Activated T-cell treated with anti-CD3 and anti-CD28 coated beads for 48 hours (primary cell): ENCODE measurements at regions not wholly inside any gene's neighbourhood (a gene's known extent, or its start where the extent isn't known, plus 50 kb on each side); places are given as distances from the start of the nearest gene placed in this dataset.

ENCODE experiments used
- DNase-seq: peaks from one replicate; pipeline ENCODE4 v3.0.0-alpha.2; 2020; ENCODE audit warnings: low read depth

DNA sequence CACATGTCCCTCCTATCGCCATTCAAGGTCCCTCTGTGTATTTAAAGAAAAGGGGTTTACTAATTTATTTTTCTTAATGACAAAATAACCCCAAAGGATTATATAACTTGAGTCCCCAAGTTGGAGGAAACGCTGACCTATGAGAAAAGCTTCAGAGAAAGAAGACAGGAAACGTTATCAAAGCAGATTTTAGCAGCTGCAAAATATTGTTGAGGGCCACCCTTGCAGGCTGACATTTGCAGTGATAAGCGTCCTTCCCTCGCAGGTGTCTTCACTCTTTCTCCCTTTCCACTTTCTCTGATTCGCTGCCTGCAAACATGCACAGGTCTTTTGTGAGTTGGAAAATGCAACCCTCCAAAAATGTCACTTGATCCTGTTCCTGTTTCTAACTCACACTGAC is 103.2 kb upstream of the RIPOR2 start:
- no peak for DNase-seq

DNA sequence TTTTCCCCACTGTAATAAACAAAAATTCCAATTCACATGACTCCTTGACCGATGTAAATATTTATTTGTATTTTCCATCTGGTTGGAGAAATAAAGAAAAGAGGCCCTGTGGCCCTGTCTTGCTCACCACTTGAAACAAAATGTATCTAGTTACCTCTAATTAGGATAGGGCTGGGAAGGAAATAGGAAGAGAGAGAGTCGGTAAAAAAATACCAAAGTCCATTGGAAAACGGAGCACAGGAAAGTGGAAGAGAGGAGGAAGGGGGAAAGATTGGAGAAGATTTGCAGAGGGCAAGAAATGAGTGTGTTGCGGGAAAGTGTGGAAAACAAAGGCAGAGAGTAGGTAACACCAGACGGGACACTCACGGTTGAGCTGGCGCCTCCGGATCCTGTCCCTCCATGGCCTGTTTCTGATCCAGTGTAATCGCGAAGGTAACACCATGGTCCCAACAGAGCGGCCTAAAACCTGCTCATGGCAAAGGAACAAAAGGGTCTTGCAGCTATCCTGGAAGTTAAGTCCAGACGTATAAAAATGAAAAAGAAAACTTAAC is 105.8 kb upstream of the RIPOR2 start:
- no peak for DNase-seq

DNA sequence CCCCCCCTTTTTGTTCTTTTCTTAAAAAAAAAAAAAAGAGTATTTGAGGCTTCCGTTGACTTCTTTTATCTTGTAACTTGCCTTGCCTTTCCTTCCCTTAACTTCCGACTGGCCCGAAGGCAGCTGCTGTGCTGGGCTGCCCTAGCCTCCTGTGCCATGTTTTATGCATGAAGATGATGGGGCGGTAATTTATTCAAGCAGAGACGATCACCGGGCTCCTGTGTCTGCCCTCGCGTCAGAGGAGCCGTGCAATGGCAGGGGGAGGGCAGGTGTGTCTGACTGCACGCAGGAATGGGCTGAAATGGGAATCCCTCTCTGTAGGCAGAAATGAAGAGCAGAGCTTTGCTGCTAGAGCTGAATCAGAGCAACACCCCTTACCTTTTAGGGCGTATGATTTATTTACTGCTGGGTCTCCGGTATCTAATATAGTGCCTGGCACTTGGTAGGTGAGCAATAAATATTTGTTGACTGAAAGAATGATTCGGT is 106.3 kb upstream of the RIPOR2 start:
- no peak for DNase-seq

DNA sequence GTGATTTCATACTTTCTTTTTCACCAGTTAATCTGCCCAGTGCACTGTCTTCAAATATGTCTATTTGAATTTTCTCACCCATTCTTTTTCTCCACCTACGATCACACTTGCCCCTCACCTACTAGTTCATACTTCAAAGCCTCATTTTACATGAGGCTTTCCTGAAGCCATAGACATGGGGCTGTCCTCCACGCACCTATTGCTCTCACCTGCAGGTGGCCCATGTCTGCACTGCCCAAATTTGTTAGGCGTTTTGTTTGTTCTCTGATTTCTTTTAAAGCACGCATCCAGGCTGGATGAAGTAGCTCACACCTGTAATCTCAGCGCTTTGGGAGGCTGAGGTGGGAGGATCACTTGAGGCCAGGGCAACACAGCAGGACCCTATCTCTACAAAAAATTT is 106.8 kb upstream of the RIPOR2 start:
- no peak for DNase-seq

DNA sequence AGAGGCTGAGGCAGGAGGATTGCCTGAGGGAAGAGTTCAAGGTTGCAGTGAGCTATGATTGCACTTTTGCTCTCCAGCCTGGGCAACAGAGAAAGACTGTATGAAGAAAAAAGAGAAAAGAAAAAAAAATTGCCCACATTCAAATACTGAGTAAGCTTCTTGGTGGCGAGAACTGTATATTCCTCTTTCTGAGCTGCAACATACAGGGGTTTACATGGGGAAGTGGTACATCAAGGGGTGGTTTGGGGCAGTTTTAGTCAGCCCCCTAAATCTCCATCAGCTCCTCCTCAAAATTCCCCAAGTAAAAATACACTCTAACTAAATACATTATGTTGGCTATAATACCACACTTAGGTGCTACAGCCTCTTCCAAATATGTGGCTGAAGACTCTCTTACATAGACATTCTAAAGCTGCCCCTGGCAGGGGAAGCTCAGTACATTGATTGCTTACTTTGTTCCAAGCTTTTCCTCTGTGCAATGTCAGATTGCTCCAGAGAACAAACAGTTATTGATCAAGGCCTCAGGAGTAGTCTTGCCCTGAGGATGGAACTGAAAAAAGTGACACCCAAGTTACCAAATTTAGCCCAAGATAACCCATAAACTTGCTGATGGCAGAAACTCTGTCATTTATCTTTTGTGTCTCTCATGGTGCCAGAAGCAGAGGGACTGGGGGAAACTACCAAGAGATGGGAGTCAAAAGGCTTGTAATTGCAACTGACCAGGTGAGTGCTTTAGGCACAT is 107.4 kb upstream of the RIPOR2 start:
- no peak for DNase-seq

DNA sequence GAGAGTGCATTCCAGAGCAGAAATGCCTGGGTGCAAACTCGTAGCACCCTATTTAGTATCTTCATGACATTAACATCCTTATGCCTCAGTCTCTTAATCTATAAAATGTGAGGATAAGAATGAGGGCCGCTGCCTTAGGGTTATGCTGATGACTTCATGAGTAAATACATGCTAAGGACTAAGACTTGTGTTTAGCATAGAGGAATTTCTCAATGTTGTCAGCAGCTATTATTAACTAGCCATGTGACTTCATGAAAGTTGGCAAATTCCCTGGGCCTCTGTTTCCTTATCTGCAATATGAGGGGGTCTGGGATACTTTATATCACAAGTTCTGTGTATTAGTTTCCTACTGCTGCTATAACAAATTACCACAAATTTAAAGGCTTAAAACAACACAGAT is 108.1 kb upstream of the RIPOR2 start:
- DNase-seq = no peak

DNA sequence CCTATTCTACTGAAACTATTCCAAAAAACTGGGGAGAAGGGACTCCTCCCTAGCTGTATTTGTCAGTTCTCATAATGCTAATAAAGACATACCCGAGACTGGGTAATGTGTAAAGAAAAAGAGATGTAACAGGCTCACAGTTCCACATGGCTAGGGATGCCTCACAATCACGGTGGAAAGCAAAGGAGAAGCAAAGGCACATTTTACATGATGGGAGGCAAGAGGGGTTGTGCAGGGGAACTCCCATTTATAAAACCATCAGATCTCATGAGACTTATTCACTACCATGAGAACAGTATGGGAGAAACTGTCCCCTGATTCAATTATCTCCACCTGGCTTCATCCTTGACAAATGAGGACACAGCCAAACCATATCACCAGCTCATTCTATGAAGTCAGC is 111.2 kb upstream of the RIPOR2 start:
- no peak for DNase-seq

DNA sequence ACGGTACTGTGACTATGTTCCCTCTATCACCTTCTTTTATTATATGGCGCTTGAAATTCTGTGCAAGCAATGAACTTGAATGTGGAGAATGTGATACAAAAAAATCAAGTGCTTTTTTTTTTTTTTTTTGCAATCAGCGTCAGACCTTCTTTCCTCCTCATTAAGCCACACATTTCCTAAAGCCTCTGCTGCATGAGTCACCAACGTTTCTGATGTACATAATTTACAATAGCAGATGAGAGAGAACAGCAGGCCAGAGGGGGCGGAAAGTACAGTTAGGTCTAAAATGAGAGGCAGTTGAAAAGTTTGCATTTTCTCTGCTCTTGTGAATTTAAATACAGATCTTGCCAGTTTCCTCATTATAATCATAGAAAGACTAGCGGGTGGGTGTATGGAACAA is 114.6 kb upstream of the RIPOR2 start:
- no peak for DNase-seq

DNA sequence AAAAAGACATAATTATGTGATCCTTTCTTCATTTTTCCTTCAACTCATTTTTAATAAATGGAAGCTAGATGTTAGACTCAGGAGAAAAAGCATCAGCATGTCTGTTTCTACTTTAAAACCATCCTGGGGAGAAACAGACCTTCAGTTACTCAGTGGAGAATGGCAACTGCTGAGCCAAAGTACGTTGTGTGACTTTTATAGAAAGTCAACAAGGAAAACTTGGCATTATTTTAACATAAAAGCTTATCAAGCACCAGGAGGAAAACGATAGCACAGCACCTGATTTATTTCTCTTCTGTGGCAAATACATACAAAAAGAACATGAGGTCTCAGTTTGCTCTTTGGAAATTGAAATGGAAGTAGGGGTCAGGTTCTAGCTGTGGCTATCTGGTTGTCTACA is 115.3 kb upstream of the RIPOR2 start:
- DNase-seq = no peak

DNA sequence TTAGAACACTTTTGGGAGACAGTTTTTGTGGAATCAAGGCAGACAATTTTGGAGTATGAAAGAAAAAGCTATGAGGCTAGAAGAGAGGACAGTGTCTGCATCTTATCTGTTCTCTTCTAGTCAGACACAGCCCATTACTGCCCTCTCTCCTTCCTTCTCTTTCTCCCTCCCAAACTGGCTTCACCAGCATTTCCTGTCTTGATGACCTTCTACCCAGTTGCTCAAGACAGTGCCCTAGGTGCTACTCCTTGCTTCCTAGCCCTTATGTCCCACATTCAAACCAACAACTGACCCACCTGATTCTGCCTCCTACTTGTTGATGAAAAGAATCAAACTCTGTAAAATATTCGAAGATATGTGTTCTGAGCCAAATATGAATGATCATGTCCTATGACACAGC is 116.4 kb upstream of the RIPOR2 start:
- no peak for DNase-seq

DNA sequence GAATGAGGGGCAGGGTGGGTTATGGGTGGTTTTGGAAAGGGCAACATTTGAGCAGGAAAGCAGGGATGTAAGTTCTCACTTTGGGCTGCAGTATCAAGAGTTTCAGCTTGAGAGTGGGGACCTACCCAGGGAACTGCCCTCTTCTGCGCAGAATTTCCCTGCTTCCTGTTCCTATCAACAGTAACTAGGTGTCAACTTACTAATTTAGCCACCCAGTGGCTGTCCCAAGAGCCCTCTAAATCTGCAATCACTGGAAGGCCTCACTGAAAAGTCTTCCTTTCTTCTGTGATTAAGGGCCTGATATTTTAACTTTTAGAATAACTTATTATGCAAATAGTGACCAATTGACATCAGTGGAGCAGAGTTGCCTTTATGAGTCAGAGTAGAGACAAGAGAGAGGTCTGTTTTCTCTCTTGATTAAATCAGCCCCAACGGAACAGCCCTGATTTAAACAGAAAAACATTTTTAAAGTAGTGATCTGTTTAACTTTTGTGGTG is 118.2 kb upstream of the RIPOR2 start:
- no peak for DNase-seq

DNA sequence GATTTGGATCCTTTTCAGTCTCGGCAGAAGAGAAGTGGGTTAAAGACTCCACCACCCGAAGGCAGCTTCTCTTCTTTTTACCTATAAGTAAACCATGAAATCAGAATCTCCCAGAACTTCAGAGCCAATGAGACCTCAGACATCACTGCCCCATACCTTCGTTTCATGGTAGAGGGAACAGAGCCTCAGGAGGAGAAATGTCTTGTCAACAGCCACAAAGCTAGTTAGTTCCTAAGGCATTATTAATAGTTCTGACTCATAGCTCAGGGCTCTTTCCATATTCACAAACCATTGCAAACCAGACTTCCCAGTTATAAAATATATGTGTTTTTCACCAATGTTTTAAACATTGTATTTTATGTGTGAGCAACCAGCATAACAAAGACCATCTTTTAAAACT is 118.7 kb upstream of the RIPOR2 start:
- DNase-seq = no peak

DNA sequence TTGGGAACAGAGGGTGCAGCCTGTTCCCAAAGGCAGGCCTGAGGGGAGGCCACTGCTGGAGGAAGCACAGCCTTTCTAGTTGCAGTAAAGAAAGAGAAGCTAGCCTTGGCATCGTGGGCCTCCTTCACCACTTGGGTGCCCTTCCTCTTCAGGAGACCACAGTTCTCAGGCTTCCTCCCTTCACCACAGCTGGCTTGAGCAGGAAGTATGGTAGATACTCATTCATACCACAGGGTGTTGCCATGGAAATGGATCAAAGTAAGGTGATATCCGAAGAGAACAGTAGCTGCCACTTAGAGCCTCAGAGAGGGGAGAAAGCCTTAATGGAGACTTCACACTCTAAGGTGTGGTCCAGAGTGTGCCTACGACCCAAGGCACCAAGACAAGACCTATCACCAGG is 120.4 kb upstream of the RIPOR2 start:
- DNase-seq = no peak

DNA sequence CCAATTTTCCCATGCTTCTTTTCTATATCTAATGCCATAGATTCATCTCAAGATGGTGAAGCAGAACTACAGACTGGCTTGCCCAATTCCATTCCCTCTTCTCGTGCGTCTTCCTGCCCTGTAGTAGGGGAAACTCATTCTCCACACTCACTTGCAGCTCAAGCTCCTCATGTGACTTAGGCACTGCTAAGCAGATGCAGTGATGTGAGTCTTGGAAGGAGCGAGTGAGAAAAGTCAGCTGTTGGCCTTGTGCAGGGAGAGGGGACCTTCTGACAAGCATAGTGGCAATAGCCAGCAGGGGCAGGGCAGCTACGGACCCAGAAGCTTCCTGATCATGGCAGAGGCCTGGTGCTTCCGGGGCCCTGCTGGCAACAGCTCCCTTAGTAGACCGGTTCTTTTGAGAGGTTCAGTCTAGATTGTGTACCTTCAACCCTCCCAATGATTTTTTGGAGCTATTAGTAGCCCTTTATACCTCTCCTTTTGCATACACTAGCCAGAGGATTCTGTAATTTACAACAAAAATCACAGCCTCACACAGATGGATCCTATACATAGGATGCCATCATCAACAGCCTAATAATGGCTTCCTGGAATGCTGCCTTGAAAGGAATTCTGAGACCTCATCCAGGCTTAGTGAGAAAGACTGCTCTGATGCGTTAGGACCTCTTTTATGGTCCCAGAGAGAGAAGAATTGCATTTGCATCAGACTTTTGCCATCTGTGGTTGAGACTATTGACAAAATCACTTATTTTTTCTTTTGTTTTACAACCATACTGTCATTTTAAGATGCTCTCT is 121.5 kb upstream of the RIPOR2 start:
- no peak for DNase-seq

DNA sequence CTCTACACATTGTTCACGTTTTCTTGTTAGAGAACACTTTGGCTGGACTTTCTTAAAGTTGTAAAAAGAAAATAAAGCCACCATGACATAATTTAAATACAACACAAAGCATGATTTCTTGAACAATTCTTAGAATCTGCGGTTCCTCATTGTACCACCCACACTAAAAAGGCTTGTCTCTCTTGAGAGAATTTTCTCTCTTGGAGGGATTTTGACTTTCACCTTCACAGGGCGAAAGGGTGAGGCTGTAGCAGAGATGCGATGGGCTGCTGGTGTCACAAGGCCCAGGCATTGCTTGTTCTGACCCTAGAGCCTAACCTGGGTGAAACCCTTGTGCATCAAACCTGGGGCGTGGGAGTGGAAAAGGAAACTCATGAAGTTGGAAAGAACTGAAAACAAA is 122.7 kb upstream of the RIPOR2 start:
- no peak for DNase-seq

DNA sequence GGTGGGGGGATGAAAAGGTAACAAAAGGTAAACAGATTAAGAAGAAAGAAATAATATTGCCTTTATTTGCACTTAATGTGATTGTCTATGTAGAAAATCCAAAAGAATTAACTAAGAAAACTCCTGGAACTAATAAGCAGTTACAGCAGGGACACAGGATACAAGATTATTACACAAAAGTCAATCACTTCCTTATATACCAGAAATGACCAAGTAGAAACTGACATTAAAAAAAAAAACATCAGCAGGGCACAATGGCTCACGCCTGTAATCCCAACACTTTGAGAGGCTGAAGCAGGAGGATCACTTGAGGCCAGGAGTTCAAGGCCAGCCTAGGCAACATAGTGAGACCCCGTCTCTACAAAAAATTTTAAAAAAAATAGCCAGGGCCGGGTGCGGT is 123.2 kb upstream of the RIPOR2 start:
- DNase-seq = no peak

DNA sequence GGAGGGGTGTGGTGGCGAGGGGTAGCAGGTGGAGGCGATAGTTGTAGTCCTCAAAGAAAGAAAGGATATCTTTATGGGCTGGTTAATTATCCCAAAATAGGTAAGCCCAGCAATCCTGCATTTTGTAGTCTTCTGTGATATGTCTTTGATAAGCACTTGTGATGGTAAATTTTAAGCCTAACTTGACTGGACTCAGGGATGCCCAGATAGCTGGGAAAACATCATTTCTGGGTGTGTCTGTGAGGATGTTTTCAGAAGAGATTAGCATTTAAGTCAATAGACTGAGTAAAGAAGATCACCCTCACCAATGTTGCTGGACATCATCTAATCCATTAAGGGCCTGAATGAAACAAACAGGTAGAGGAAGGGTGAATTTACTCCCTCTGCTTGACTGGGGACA is 124.8 kb upstream of the RIPOR2 start:
- DNase-seq = no peak

DNA sequence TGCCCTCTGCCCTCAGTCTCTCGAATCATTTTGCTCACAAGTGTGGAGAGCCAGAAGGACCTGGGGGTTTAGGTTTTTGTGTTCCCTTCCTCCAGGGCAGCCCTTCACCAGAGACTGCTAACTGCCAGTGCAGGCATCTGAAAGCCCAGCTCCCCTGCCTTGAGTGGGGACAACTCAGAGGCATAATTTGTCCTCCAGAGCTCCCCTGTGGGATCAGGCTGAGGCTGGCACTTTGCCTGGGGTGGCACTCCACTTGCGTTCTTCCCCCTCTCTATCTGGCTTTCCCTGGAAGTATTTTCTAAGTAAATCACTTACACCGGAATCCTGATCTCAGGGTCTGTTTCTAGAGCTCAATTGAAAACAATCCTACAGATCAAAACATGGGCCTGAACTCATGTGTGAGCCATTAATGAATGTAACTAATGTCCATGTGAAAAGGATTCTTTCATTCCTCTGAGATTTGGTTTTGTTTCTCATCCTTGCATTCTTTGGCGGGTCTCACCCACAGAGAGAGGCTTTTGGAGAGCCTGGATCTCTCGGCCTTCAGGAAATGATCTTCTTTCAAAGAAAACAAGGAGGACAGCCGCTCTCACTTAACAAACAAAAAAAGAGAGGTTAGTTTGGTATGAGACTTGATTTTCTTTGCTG is 125.7 kb upstream of the RIPOR2 start:
- no peak for DNase-seq

DNA sequence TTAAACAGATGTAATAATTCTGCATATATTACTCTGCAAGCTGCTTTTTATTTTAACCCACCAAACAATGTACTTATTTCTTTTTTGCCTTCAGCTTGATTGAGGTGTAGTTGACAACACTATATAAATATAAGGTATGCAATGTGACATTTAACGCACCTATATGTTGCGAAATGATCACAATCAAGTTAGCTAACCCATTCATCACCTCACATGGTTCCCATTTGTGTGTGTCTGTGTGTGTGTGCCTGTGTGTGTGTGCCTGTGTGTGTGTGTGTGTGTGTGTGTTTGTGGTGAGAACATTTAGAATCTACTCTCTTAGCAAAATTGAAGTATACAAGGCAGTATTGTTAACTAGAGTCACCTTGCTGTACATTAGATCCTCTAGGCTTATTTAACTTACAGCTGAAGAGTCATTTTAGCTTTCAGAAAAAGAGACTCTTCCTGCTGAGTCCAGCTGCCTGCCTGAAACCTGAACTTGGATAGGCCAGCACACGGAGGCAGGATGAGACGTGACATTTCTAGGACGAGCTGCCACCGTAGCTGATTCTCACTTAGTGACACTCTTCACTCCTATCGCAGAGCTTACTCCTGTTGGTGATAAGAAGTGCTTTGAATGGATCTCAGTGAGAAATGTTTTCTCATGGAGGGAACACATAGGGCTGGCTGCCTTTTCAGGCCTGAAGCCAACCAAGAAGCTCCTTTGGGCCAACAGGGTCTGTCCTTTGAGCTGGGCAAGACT is 126.5 kb upstream of the RIPOR2 start:
- DNase-seq = no peak

DNA sequence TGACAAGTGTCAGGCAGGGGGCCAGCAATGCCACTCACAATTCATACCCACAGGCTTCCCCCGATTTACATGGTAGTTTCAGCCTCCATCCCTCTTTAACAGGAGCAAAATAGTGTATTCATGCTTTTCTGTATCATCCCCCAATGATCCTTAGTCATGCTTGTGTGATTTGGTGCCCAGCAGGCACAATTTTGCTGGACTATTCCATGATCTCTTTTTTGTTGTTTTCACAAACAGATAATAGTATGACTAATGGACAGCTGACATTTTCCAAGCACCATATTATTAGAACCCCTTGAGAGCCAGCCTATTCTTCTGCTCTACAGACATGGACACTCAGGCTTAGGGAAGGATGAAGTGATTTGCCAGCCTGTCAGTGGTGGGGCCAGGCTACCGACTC is 128.2 kb upstream of the RIPOR2 start:
- DNase-seq = no peak

DNA sequence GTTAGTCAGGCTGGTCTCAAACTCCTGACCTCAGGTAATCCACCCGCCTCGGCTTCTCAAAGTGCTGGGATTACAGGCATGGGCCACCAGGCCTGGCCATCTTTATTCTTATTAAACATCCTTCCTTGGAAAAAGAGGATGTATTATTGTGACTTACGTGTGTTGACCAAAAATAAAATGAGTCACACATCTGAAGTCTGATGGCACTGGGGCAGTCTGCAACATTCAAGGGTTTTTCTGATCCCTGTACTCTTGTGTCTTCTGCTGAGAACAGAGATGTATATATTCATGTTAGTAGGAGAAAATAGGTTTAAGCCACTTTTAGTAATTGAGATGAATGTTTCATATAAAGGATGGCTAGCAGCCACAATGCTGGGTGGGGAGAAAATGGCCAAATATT is 129.9 kb upstream of the RIPOR2 start:
- no peak for DNase-seq

DNA sequence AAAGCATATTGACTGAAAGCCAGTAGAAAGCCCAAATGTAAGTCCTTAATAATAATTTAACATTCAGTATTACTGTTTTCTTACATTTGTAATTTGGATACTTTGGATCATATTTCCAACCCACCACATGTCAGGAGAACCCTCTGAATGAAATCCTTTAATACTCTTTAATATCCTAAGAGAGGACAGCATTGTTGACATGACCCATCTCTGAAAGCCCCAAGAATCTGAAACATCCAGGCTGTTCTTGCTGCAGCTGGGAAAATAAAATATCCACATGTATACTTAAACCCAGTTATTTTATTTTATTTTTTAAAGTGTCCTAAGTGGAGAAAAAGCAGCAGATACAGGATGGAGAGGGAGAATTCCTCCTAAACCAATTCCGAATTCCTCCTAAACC is 130.8 kb upstream of the RIPOR2 start:
- DNase-seq = no peak
